NCI-H526 (cell line): ENCODE measurements at regions not wholly inside any gene's neighbourhood (a gene's known extent, or its start where the extent isn't known, plus 50 kb on each side); places are given as distances from the start of the nearest gene placed in this dataset.

Source experiments
- DNase-seq, 2 experiments: peaks; one replicate each; lab custom pipeline; 2025; lab: John Stamatoyannopoulos, UW

DNA sequence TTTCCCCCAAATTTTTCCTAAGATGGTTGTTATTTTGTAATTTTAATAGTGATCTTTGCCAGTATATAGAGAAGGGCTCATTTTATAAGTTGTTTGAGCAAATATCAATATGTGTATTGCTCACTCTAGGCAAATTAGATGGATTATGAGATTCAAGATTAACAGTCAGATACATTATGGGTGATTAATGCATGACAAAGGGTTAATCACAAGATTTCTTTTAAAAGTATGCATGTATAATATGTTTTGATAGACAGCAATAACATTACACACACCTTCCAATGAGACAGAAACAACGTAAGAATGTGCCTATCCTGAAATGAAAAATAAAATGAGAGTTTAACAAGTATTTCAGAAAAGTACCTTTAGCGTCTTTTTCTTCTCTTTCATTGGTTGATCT is 547.6 kb upstream of the AGTR1 start:
- DNase-seq: no peak

DNA sequence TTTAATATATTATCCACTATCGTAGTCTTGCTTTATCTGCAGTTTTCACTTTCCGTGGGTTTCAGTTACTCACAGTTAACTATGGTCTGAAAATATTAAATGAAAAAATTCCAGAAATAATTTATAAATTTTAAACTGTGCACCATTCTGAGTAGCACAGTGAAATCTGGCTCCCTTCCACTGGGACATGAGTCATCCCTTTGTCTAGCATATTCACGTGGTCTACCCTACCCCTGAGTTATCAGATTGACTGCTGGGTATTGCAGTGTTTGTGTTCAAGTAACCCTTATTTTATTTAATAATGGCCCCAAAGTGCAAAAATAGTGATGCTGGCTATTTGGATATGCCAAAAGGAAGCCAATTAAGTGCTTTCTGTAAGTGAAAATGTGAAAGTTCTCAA is 539.5 kb upstream of the AGTR1 start:
- DNase-seq: no peak

DNA sequence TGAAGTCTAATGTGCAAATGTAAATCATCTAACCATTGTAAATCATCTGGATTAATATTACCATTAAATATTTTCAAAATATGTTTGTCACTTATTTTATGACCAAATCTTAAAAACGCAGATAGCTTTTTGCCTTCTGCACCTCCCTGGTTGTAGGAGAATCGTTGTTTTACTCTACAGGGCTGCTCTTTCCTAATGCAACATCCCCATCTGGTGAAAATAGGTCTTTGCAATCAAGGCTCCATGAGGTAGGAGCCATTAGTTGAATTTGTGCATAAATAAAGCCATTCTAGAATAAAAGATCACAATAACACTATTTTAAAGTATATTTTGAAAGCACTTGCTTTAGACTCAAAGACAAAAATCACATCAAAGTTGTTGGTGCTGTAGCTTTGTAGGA is 535.6 kb upstream of the AGTR1 start:
- DNase-seq: no peak

DNA sequence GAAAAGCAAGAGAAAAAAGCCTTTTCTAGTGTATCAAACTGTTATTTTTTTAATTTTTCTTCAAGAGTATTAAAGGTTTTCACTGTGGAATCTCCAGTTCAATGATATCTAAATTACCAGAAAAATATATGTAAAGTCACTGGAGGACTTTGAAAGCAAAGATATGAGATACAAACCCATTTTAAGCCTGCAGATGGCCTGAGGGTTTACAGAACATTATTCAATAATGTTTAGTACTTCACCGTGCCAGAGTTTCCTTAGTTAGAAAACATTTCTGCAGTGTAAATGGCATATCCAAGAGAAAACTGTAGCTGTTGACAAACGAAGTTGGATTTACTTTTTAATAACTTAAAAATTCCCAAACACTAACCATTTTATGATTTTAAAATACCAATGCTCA is 529.4 kb upstream of the AGTR1 start:
- DNase-seq: no peak

DNA sequence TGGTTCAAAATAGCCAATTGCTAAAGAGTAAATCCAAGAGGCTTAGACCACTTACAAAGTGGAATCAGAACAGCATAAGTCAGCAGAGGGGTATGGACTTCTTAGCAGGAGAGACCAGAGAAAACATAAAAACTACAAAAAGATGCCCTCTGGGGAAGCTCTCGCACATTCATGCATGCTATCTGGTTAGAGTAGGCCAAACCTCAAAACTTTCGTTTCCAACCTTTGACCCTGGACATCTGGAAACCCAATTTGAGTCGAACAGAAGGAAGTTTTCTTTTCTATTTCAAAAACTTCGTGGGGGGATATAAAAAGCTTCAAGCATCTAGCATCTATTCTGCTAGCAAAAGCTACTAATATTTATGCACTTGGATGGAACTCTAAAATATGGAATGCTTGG is 523.9 kb upstream of the AGTR1 start:
- DNase-seq: no peak

DNA sequence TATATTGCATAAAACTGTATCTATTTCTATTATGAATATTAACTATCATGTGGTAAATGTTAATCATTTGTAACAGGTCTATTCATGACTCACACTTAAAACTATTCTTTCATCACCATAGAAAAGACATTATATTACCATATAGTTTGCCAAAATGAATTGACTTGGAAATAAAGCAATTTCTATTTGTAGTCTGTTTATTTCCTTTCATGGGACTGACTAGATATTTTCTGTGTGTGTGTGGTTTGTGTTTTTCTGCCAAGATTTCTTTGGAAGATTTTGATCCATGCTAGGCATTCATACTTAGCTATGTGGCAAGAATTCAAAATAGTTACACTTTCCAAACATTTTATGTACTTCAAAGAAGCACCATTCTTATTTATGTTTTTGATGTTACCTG is 522.5 kb upstream of the AGTR1 start:
- DNase-seq: no peak

DNA sequence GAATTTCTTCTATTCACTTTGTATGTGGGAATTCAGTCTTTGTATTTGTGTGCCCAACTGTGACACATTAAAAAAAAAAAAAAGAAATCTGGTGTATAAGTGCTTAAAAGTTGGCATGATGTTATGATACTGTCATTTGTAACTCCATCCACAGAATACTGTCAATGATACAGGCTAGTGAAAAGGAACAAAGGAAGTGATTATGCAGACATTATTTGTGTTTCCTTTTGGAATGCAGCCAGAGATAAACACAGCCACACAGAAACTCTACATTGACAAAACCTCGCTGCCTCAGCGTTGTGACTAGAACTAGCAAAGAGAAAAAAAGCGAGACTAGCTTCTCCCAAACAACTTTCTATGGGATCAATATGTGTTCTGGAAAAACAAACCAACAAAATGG is 519.2 kb upstream of the AGTR1 start:
- peak in 1 of 2 experiments; percentile 18 for DNase-seq

DNA sequence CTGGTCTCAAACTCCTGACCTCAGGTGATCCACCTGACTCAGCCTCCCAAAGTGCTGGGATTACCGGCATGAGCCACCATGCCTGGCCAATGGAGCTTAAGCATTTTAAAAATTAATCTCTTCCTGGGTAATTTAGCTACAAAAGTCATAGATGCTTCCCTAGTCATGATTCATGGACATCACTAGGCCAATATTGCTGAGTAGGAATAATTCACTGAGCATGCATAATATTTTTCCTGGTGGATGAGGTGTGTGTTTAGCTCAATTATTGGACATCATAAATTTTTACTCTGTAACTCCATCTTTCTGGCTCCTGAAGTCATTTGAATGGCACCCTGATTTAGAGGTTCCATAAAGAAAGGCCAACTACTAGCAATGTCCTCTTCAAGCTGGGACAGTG is 512.9 kb upstream of the AGTR1 start:
- no peak for DNase-seq

DNA sequence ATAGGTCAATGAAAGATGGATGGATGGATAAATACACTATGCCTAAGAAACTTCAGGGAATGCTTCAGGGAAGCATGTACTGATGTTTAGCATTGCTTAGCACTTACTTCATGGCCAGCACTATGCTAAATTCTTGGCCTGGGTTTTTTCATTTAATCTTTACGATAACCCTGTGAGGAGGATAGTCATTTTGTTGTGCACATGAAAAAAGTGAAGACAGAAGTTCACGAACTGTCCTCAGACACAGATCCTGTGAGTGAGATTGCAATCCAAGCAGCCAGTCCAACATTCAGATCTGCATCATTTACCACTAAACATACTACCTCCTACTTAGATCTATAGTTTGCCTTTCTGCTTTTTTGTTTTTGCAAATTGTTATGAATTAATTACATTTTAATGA is 510.8 kb upstream of the AGTR1 start:
- no peak for DNase-seq

DNA sequence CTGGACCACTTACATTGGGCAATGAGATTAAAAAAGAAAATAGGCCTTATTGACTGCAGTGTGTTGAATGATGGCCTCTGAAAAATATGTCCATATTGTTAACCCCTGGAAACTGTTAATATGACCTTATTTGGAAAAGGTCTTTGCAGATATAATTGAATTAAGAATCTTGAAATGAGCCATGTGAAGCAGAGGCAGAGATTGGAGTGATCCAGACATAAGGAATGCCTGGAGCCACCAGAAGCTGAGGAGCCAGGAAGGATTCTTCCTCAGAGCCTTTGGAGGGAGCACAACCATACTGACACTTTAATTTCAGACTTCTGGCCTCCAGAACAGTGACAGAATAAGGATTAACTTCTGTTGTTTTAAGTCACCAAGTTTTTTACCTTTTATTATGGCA is 510.4 kb upstream of the AGTR1 start:
- no peak for DNase-seq

DNA sequence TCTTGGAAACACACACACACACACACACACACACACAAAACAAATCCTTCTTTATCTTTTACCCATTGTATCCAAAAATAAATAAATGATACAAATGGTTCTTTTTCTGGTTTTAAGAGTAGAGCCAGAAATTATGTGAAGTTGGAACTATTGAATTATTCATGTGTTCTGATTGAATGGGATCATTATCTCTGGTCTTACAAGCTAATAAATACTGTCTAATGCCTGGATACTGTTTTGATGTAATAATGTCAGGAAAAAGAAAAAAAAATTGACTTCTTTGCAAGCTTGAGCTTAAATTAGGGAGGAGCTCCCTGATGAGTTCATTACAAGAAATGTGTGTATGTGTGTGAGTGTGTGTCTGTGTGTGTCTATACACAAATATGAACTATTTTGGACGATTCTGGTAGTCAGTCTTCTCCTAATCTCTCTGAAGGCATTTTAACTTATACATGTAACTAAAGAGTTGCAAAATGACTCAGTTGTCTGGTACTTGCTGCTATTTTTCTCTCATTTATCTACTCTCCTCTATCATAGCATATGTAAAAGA is 507.2 kb upstream of the AGTR1 start:
- DNase-seq: no peak

DNA sequence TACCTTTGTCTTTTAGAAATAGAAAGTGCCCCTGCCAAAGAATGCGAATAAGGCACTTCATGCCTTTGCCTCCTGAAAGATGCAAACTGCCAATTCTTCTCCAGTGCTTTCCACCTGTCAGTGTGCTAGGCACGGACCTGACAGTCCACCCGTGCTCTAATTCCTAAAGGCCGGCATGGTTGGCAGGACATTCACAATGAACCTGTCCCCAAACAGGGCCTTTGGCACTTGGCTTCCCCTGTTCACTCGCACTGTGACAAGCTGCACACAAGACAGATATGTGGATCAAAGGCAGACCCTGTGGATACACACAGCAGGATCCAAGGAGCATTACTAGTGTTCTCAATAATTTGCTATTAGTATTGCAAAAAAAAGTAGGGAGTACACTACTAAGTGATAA is 505.7 kb upstream of the AGTR1 start:
- DNase-seq: no peak

DNA sequence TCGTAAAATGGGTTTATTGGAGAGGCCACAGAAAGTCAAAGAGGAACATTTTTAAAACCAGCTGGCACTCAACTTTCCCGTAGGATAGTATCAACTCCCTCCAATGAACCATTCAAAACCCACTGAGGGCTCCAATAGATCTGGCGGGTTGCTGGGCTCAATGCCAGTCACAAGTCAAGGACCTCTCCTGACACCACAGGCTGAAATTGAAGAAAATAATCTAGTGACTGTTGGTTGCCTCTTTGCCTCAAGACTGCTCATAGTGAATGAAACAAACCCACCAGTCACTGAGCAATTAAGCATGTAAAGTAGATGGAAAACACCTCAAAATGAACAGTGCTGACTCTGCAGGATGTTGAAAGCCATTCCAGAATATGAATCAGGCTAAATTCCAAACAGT is 500.6 kb upstream of the AGTR1 start:
- DNase-seq: peak in 1 of 2 experiments; percentile 22

DNA sequence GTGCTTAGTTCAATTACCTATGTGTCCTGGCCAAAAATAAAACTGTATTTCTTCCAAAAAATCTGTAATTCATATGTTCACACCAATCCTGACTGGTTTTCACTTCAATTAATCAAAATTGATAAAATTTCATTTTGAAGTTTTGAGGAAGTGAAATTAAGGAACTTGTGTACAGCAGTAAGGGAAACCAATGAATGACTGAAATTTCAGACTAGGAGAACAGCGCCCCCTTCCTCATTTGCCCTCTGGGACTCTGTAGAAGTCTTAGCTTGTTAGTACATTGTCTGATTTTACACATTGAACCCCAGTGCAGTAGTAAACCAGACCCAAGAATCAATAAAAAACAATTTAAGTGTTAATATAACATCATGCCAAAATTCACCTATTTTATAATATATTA is 495.3 kb upstream of the AGTR1 start:
- peak in 1 of 2 experiments; percentile 4 for DNase-seq

DNA sequence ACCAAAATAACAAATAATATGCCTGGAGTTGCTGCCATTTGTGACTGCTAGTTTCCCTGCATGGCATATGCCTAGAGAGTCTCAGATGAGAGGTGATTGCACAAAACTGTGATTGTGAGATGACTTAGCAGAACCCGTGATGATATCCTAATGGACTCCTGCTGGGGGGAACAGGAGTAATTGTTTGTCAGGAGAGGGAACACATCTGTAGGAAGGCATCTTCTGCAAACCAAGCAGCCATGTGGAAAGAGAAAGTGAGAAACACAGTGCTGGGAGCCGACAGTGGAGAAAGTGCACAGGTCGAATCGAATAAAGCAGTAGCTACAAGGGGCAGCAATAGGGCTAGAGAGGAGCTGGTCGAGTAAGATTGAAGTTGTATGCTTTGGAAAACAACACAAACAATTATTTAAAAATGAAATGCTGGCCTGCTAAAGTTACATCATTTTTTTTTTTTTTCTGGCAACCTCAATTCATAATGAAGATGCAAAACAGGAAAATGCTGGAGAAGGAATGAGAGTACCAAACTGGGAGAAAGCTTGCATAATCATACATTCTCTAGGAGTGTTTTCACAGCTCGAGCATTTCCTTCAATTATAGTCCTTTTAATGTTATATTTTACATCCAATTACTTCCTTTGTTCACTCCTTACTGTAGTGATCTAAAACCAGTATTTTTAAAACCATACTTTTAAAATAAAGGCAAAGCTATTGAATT is 494.2 kb upstream of the AGTR1 start:
- DNase-seq: peak in 1 of 2 experiments; percentile 20

DNA sequence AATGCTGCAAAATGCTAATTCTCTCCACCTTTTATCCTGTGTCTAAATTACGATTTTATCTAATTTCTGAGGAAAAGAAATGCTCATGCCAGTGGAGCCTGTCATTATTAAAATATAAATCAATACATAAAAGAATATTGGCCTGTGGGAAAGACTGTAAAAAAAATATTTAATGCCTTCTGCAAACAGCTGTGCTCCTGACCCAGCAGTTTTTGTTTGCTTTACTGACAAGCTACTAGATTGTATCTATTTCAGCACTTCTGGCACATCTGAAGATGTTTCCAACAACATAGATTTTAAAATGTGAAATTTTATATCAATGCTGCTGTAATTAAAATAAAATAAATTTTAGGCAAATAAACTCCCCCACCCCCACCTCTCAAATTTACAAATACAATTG is 493.6 kb upstream of the AGTR1 start:
- no peak for DNase-seq

DNA sequence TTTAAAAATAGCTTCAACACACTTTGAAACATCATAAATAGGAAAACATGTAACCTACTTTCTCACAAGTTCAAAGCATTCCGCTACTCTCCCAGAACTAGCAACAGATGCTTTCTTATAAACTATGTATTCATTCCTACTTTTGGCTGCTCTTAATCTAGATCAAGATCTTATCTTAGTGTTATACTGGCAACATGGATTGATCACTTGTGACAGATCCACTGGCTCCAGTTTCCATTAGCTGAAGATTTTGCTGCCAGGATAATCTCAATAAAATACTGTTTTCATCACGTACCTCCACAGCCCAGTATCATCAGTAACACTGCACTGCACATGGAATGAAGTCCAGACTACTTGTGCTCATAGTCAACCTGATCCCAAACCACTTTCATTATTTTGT is 491.7 kb upstream of the AGTR1 start:
- DNase-seq: no peak

DNA sequence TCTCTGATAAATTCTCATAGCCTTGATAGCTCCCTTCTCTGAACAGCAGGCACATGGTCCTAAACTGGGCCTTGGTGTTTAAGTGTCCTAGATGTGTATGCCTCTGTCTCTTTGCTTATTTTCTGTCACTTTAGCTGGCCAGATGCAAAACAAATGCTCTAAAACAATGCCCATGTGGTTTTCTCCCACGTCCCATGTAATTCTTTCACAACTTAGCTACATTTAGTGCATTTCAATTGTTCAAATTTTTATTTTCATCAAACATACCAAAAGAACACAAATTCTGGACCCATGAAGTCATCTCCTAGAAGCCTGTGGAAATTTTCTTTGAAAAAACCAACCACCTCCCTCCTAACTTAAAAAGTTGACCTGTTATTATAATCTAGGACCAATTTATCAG is 491.3 kb upstream of the AGTR1 start:
- DNase-seq: no peak

DNA sequence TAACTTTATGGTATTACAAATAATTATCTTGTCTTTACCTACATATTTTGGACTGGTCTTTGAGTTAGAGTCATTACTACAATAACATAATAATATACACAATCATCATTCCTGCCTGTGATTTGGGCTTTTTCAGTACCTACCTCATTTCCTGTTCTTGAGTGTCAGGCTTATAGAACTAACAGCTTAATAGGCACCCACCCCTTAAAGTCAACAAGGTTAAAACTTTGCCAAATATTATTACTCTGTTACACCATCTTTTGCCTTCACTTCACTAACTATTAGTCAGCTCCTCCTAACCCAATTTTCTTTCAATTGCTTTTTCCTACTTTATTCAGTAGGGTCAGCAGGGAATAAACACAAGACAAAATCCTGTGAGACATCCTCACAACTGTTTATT is 488.7 kb upstream of the AGTR1 start:
- DNase-seq: no peak

DNA sequence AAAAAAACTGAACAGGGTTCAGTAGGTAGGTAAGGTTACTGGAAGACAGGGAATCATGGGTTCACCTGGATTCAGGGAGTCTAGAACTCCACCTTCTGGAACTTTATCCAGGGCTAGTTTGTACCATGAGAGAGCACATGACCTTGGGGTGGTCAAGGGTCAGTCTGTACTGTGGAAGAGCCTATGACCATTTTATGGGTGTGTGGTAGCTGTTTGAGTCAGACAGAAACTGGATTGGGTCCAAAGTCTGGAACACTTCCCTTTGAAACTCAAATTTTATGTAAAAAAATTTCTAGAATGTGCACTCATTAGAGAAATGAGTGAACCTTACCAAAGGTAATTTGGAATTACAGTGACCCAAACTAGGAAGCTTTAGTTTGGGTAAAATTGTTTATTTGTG is 486.0 kb upstream of the AGTR1 start:
- DNase-seq: no peak

DNA sequence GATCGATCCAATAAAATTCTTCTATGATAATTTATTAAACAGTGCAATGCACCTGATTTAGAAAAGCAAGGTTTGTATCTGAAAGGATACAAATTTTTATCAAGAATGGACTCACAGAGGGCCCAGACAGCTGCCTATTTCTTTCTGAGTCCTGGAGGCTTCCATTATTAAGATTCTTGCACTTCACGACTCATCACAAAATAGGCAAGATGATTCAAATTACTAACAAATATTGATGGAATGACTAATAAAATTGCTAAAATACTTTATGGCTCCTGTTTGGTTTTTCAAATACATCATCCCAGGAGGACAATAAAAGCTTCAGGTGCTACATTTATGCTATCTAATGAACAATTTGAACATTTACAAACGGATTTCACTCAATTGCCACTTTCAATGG is 483.0 kb upstream of the AGTR1 start:
- DNase-seq: no peak

DNA sequence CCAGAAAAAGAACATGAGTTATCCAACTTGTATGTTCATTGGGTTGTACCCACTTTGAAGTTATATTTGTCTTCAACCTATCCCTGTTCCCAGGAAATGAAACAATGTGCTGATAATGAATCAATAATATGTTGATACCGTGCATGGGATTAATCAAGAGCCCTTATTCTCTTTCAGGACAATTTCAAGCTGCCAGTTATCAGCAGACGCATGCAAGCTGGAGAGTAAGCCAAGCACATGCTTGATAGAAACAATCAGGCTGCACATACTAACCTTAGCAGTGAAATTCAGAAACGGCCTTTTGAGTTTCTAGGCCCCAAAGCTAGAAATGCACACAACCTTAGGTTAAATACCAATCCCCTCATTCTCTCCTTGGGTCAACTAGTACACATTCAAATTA is 480.4 kb upstream of the AGTR1 start:
- DNase-seq: no peak

DNA sequence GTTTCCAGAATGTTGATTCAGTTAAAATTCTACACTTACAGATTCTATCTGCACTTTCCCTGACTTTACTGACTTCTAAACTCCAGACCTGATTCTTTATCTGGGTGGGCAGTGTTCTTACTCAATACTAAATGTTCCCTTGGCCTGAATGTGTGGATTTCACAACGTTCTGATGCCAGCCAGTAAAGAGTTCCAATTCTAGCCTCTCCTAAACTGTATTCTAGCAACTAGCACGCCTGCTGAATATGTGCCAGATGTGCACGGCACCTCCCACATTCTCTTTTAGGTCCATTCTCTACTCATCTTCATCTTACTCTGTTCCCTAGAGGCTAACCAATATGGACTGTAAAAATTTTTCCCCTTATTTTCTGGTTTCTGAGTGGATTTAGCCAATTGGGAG is 479.5 kb upstream of the AGTR1 start:
- DNase-seq: no peak

DNA sequence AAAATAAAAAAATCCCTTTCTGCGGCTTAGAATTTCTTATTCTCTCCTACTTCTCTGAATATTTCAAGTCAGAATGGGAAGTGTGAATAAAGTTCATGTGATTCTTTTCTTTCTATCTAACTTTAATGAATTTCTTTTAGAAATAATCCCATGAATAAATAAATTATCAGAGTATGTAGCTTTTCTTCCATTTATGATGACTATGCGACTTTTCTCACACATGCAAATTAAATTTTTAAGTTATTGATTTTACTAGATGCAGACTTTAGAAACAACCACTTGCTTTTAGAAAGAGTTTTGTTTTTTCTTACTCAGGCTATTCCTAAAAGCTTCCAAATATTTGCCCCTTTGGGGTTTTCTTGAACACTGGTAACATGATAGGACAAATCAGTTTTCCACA is 477.7 kb upstream of the AGTR1 start:
- no peak for DNase-seq
